ENCODE measurements at regions not wholly inside any gene's neighbourhood (a gene's known extent, or its start where the extent isn't known, plus 50 kb on each side); places are given as distances from the start of the nearest gene placed in this dataset.
A peak's percentile ranks its signal among the peaks of the same experiment; 100 is the strongest.

- no peak for DNase-seq (ENCODE audit: low read depth)
Observed at GRCh38 chr9:7984203-7984602, 184.6 kb upstream of the DMAC1 start.

GRCh38 chr9:7983490-7983889, 183.9 kb upstream of the DMAC1 start:
- no peak for DNase-seq (ENCODE audit: low read depth)

GRCh38 chr9:7982907-7983306, 183.3 kb upstream of the DMAC1 start:
- DNase-seq (ENCODE audit: low read depth): no peak

GRCh38 chr9:7980691-7981289, 181.2 kb upstream of the DMAC1 start:
- DNase-seq (ENCODE audit: low read depth): no peak

- DNase-seq (ENCODE audit: low read depth): no peak
Observed at GRCh38 chr9:7980041-7980440, 180.5 kb upstream of the DMAC1 start.

GRCh38 chr9:7979611-7980010, 180.0 kb upstream of the DMAC1 start:
- no peak for DNase-seq (ENCODE audit: low read depth)

- no peak for DNase-seq (ENCODE audit: low read depth)
Observed at GRCh38 chr9:7977586-7977985, 178.0 kb upstream of the DMAC1 start.

GRCh38 chr9:7976856-7977255, 177.3 kb upstream of the DMAC1 start:
- DNase-seq (ENCODE audit: low read depth): no peak

GRCh38 chr9:7976167-7976755, 176.7 kb upstream of the DMAC1 start:
- peak; percentile 13 for DNase-seq (ENCODE audit: low read depth)

- no peak for DNase-seq (ENCODE audit: low read depth)
Observed at GRCh38 chr9:7975336-7975735, 175.8 kb upstream of the DMAC1 start.

GRCh38 chr9:7974335-7974960, 174.9 kb upstream of the DMAC1 start:
- no peak for DNase-seq (ENCODE audit: low read depth)

- DNase-seq (ENCODE audit: low read depth): no peak
Observed at GRCh38 chr9:7973123-7973522, 173.5 kb upstream of the DMAC1 start.

- no peak for DNase-seq (ENCODE audit: low read depth)
Observed at GRCh38 chr9:7970681-7971330, 171.2 kb upstream of the DMAC1 start.

- no peak for DNase-seq (ENCODE audit: low read depth)
Observed at GRCh38 chr9:7968687-7969086, 169.1 kb upstream of the DMAC1 start.

- no peak for DNase-seq (ENCODE audit: low read depth)
Observed at GRCh38 chr9:7967851-7968250, 168.3 kb upstream of the DMAC1 start.

GRCh38 chr9:7967093-7967827, 167.7 kb upstream of the DMAC1 start:
- no peak for DNase-seq (ENCODE audit: low read depth)

- no peak for DNase-seq (ENCODE audit: low read depth)
Observed at GRCh38 chr9:7965063-7965462, 165.5 kb upstream of the DMAC1 start.

- DNase-seq (ENCODE audit: low read depth): no peak
Observed at GRCh38 chr9:7963026-7963425, 163.4 kb upstream of the DMAC1 start.

GRCh38 chr9:7961076-7961475, 161.5 kb upstream of the DMAC1 start:
- no peak for DNase-seq (ENCODE audit: low read depth)

GRCh38 chr9:7960320-7961050, 160.9 kb upstream of the DMAC1 start:
- no peak for DNase-seq (ENCODE audit: low read depth)

GRCh38 chr9:7957803-7958202, 158.2 kb upstream of the DMAC1 start:
- no peak for DNase-seq (ENCODE audit: low read depth)

GRCh38 chr9:7947577-7947976, 148.0 kb upstream of the DMAC1 start:
- no peak for DNase-seq (ENCODE audit: low read depth)
